Glomerular endothelial cell (primary cell): ENCODE measurements at regions not wholly inside any gene's neighbourhood (a gene's known extent, or its start where the extent isn't known, plus 50 kb on each side); places are given as distances from the start of the nearest gene placed in this dataset.

Experiments used
- DNase-seq: peaks from one replicate; pipeline ENCODE4 v3.0.0-alpha.2; 2011; ENCODE audit warnings: low read depth, low spot score; ENCODE audit errors: extremely low read depth

GRCh38 chr2:157043786-157044185 lies 213.7 kb upstream of the GALNT5 start:
- DNase-seq, result no peak

- DNase-seq, result no peak
These were observed 211.1 kb upstream of the GALNT5 start for GRCh38 chr2:157046396-157046795.

GRCh38 chr2:157052685-157053224 lies 204.8 kb upstream of the GALNT5 start:
- no peak for DNase-seq

GRCh38 chr2:157053876-157054275 lies 203.6 kb upstream of the GALNT5 start:
- DNase-seq, result no peak

GRCh38 chr2:157055660-157056199 lies 201.8 kb upstream of the GALNT5 start:
- DNase-seq, result no peak

GRCh38 chr2:157056200-157056676 lies 201.3 kb upstream of the GALNT5 start:
- DNase-seq, result no peak

- no peak for DNase-seq
These were observed 199.3 kb upstream of the GALNT5 start for GRCh38 chr2:157058161-157058560.

GRCh38 chr2:157059036-157059435 lies 198.5 kb upstream of the GALNT5 start:
- no peak for DNase-seq

- no peak for DNase-seq
These were observed 195.7 kb upstream of the GALNT5 start for GRCh38 chr2:157061799-157062198.

GRCh38 chr2:157067562-157067961 lies 189.9 kb upstream of the GALNT5 start:
- DNase-seq, result no peak

- no peak for DNase-seq
These were observed 189.3 kb upstream of the GALNT5 start for GRCh38 chr2:157068237-157068636.

- DNase-seq, result no peak
These were observed 181.6 kb upstream of the GALNT5 start for GRCh38 chr2:157075924-157076323.

- no peak for DNase-seq
These were observed 180.9 kb upstream of the GALNT5 start for GRCh38 chr2:157076526-157077161.

GRCh38 chr2:157077753-157078350 lies 179.7 kb upstream of the GALNT5 start:
- no peak for DNase-seq

- no peak for DNase-seq
These were observed 174.6 kb upstream of the GALNT5 start for GRCh38 chr2:157082950-157083349.

- no peak for DNase-seq
These were observed 172.0 kb upstream of the GALNT5 start for GRCh38 chr2:157085522-157085921.

GRCh38 chr2:157087373-157088002 lies 170.0 kb upstream of the GALNT5 start:
- no peak for DNase-seq

GRCh38 chr2:157093666-157094065 lies 163.8 kb upstream of the GALNT5 start:
- DNase-seq, result no peak

GRCh38 chr2:157105372-157105771 lies 152.1 kb upstream of the GALNT5 start:
- DNase-seq, result no peak

GRCh38 chr2:157106950-157107349 lies 150.6 kb upstream of the GALNT5 start:
- no peak for DNase-seq

- no peak for DNase-seq
These were observed 150.0 kb upstream of the GALNT5 start for GRCh38 chr2:157107460-157107859.

- DNase-seq, result no peak
These were observed 149.6 kb upstream of the GALNT5 start for GRCh38 chr2:157107877-157108276.
